COLO668 (cell line): ENCODE measurements at regions not wholly inside any gene's neighbourhood (a gene's known extent, or its start where the extent isn't known, plus 50 kb on each side); places are given as distances from the start of the nearest gene placed in this dataset.
"Not testable (repeated sequence)": the region's sequence is repeated elsewhere in the genome, so short reads cannot be mapped to it uniquely, and the experiment has no call there.

ENCODE experiments used
- DNase-seq: peaks from one replicate; lab custom pipeline; 2025; ENCODE audit not compliant: unreplicated experiment; lab: John Stamatoyannopoulos, UW

GRCh38 chr12:58413794-58414193 is 472.4 kb downstream of the ATP23 start:
- no peak for DNase-seq

- no peak for DNase-seq
Observed at GRCh38 chr12:58414398-58414871, 473.1 kb downstream of the ATP23 start.

GRCh38 chr12:58415716-58416115 is 474.3 kb downstream of the ATP23 start:
- DNase-seq: no peak

GRCh38 chr12:58416236-58416635 is 474.9 kb downstream of the ATP23 start:
- no peak for DNase-seq

- DNase-seq: no peak
Observed at GRCh38 chr12:58419196-58419760, 477.9 kb downstream of the ATP23 start.

GRCh38 chr12:58419905-58420304 is 478.5 kb downstream of the ATP23 start:
- no peak for DNase-seq

- DNase-seq: no peak
Observed at GRCh38 chr12:58420503-58420902, 479.1 kb downstream of the ATP23 start.

- DNase-seq: no peak
Observed at GRCh38 chr12:58421990-58422389, 480.6 kb downstream of the ATP23 start.

GRCh38 chr12:58424735-58425392 is 483.5 kb downstream of the ATP23 start:
- no peak for DNase-seq

GRCh38 chr12:58425481-58426392 is 484.4 kb downstream of the ATP23 start:
- DNase-seq: peak; percentile 41

- DNase-seq: not testable (repeated sequence)
Observed at GRCh38 chr12:58426437-58426836, 485.1 kb downstream of the ATP23 start.

- no peak for DNase-seq
Observed at GRCh38 chr12:58433959-58434358, 486.3 kb downstream of the LRIG3 start.

GRCh38 chr12:58434726-58435125 is 485.6 kb downstream of the LRIG3 start:
- DNase-seq: no peak

- no peak for DNase-seq
Observed at GRCh38 chr12:58435647-58436046, 484.7 kb downstream of the LRIG3 start.

GRCh38 chr12:58441483-58441882 is 478.8 kb downstream of the LRIG3 start:
- no peak for DNase-seq

GRCh38 chr12:58443273-58443980 is 476.9 kb downstream of the LRIG3 start:
- no peak for DNase-seq

GRCh38 chr12:58443981-58444371 is 476.3 kb downstream of the LRIG3 start:
- DNase-seq: no peak

- DNase-seq: no peak
Observed at GRCh38 chr12:58450868-58451482, 469.3 kb downstream of the LRIG3 start.

GRCh38 chr12:58452546-58452945 is 467.8 kb downstream of the LRIG3 start:
- DNase-seq: no peak

- no peak for DNase-seq
Observed at GRCh38 chr12:58453306-58453705, 467.0 kb downstream of the LRIG3 start.

- DNase-seq: no peak
Observed at GRCh38 chr12:58455136-58455535, 465.2 kb downstream of the LRIG3 start.
